DOHH2 (cell line): ENCODE measurements at regions not wholly inside any gene's neighbourhood (a gene's known extent, or its start where the extent isn't known, plus 50 kb on each side); places are given as distances from the start of the nearest gene placed in this dataset.

ENCODE experiments used
- CTCF ChIP-seq: fragments of 200-600 bp; sonication (generic); IDR thresholded peaks from one replicate; pipeline ENCODE4 v1.5.1; 2014; ENCODE audit warnings: antibody characterized with exemption, mild to moderate bottlenecking, low read depth, low read length; ENCODE audit not compliant: poor library complexity, severe bottlenecking
- EZH2phosphoT487 ChIP-seq: fragments of 200-600 bp; sonication (generic); IDR thresholded peaks from 2 replicates; pipeline ENCODE4 v1.6.1; 2017; ENCODE audit warnings: borderline replicate concordance, mild to moderate bottlenecking, antibody characterized with exemption, low read length, moderate library complexity, mixed read lengths

GRCh38 chr7:26043801-26044200 is 108.2 kb upstream of the NFE2L3 start:
- no peak for TF ChIP-seq CTCF
- no peak for TF ChIP-seq EZH2phosphoT487
